Ishikawa (cell line): ENCODE measurements at regions not wholly inside any gene's neighbourhood (a gene's known extent, or its start where the extent isn't known, plus 50 kb on each side); places are given as distances from the start of the nearest gene placed in this dataset.

ENCODE experiments used
- EGR1 ChIP-seq: IDR thresholded peaks from 2 replicates; pipeline ENCODE4 v1.6.1; 2012
- EP300 ChIP-seq: IDR thresholded peaks from 2 replicates; pipeline ENCODE4 v1.6.1; 2012; ENCODE audit warnings: borderline replicate concordance
- TAF1 ChIP-seq: IDR thresholded peaks from 2 replicates; pipeline ENCODE4 v1.6.1; 2012; ENCODE audit warnings: low read depth, mild to moderate bottlenecking
- TEAD4 ChIP-seq: IDR thresholded peaks from 2 replicates; pipeline ENCODE4 v1.6.1; 2012

GRCh38 chr6:156438350-156438923 lies 338.7 kb upstream of the ARID1B start:
- TF ChIP-seq TAF1 (no peak), TEAD4 (no peak), EGR1 (no peak), EP300 (no peak)
